Renal pelvis (tissue), 1 donor: ENCODE measurements at regions not wholly inside any gene's neighbourhood (a gene's known extent, or its start where the extent isn't known, plus 50 kb on each side); places are given as distances from the start of the nearest gene placed in this dataset.
"Not testable (repeated sequence)": the region's sequence is repeated elsewhere in the genome, so short reads cannot be mapped to it uniquely, and the experiment has no call there.

ENCODE experiments used
- DNase-seq: peaks from one replicate; pipeline ENCODE4 v3.0.0-alpha.2; 2013

DNA sequence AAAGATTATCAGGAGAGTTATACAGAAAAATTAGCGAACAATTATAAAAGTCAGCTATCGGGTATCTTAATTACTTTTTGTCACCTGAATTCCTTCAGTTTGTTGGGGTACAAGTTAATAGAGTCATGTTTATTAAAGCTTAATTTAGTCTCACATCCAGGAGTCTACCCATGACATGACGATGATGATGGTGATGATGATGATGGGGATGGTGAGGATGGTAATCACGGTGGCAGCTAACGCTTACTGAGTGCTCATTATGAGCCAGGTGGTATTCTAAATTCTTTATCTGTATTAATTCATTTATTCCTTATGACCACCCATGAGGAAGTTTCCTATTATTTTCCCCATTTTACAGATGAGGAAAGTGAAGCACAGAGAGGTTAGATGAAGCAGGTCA lies 208.6 kb upstream of the KIF2A start:
- no peak for DNase-seq

DNA sequence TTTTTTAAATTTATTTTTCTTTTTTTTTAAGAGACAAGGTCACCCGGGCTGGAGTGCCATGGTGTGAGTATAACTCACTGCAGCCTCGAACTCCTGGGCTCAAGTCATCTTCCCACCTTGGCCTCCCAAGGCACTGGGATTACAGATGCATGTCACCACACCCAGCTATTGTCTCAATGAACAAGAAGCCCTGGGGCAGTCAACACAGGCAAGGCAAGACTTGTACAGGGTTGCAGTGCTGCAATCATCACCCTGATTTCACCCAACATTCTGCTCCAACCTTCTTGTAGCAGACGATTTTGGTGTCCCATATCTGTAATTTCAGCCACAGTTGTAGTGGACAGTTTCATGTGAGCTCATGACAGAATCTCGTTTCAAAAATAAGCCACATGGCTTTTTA lies 205.8 kb upstream of the KIF2A start:
- DNase-seq, result no peak

DNA sequence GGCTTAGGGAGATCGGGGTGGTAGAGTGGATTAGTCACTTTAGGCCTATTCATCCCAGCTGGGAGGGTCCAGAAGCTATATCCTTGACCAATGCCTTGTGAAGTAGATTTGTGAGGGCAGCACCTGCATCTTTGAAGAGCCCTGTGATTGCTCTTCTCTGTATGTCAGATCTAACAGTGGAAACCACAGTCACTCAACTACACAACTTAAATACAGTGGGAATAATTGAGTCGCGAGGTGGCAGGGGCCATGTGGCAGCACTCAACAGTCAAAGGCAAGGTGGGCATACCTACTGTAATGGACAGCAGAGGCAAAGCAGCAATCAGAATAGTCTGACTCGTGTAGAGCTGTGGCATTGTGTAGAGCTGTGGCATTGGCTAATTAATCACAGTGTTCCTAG lies 202.1 kb upstream of the KIF2A start:
- DNase-seq, result not testable (repeated sequence)

DNA sequence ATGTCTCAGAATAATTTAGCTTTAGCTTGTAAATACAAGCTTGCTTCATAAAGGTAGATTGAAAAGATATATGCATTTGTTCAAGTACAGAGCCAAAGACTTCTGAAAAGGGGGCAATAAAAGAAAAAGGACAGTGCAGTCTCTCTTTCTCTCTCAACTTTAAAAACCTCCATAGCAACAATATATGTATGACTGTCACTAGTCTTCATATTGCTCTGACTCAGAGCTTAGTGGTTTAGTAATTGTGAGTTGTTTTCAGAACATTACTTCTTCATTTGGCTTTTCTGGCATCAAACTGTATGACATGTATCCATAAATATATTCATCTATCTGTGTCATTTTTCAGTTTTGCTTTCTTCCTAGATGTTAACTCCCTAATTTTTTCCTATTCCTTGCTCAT lies 194.6 kb upstream of the KIF2A start:
- no peak for DNase-seq

DNA sequence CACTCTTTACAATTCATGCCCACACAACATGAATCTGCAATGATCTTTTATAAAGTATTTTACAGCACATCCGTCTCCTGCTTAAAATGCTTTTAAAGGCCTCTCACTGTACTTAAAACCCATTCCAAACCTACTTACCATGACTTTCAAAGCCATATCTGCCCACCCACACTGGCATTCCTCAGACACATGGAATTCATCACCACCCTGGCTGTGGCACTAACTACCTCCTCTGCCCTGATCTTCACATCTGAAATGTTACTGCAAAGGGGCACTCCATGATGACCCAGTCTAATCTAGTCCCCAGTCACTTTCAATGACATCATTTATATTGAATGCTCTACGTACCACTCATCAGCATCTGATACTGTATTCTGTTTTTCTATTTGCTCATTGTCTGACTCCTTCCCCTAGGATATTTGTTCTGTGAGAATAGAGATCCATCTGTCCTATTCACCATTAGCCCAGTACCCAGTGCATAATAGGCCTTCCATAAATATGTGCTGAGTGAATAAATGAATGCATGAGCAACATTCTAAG lies 193.2 kb upstream of the KIF2A start:
- no peak for DNase-seq

DNA sequence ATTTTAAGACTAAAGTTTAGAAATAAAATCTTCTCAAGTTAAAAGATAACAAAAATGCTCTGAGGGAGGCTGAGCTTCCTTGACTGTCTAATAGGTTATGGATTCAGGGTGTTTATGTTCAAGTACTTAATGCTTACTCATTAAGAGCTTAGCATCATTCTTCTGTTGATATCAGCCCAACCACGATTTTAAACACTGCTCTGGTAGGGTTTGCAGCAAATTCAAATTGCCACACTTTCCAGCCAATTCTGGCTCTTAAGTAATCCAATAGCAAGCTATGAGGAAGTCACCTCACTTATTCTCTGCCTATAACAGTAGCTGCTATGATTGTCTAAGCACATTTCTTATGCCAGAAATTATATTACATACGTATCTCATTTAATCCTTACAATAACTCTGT lies 191.0 kb upstream of the KIF2A start:
- no peak for DNase-seq

DNA sequence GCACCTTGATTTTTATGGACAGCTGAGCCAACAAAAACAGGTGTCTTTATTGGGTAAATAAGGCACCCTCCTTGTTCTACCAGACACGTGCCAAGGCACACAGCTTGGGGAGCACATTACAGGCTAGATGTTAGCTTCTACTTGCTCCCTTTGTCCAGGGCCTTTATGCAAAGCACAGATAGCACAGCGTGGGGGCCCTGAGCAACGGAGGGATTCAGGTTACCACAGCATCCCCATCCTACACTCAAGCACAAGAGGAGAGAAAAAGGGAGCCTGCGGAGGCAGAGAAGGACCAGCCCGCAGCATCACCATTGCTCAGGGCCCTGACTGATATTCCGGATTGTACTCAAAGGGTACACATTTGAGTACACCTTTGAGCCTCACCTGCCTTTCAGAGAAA lies 181.7 kb upstream of the KIF2A start:
- no peak for DNase-seq

DNA sequence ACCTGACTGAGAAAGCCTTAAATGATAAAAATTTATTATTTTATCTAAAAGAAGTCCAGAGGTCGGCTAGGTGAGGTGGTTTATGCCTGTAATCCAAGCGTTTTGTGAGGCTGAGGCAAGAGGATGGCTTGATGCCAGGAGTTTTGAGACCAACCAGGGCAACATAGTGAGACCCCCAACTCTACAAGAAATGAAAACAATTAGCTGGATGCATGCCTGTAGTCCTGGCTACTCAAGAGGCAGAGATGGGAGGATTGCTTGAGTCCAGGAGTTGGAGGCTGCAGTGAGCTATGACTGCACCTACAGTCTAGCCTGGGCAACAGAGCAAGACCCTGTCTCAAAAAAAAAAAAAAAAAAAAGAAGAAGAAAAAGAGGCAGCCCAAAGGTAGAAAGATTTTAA lies 179.9 kb upstream of the KIF2A start:
- DNase-seq, result no peak

DNA sequence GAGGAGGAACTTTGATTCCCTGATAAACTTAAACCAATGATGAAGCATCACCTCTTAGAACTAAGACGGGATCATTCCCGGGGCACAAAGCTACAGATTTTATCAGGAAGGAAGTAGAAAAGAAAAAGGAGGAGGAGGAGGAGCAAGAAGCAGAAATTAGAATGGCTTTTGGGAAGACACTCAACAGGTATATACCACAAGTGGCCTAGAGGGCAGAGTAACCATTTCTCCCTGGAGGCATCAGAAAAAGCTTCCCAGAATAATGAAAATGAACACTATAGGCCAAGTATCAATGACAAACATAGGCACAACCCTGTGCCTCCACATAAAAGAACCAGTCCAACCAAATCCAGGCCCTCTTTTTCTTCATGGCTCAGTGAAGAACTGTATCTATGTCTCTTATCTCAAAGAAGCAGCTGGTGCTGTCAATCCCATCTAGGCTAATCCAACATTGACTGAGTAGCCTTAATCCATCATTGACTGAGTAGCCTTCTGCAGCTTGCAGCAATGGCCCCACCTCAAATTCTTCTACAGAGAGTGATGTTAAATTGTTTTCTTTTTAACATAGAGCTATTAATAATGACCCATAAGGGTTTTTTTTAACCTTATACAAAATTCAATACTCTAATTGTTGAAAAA lies 178.8 kb upstream of the KIF2A start:
- no peak for DNase-seq

DNA sequence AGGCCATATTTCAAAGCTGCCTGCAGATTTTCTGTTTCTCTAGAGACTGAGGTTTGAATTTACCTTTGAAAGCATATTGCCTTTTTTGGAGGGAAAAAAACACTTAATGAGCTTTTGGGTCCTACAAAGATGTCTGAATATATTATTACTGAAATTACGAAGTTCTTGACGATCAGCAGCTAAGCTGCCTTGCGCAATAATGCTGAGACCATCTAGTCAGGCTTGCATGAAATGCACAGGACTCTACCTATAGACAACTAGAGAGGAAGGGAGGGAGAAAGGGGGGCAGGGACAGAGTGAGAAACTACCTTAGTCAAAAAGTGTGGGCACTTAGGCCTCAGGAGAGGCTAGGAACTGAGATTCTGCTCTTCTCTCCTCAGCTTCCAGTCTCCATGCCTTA lies 175.9 kb upstream of the KIF2A start:
- no peak for DNase-seq

DNA sequence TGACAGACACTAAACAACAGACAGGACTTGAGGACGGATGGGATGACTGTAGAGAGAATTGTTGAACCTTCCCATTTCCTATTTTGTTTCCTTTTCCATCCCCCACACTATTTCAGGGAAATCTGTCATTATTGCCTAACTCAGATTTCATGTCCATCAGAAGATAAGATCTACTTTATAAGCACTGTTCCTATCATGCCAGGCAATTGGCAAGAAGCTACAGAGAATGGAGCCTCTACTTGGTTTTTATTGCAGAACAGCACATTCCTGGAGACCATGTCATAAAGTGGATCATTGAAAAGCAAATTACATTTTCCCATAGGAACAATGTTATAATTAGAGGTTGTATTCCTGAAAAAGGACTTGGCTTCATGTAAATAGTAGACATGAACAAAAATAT lies 173.7 kb upstream of the KIF2A start:
- DNase-seq, result no peak

DNA sequence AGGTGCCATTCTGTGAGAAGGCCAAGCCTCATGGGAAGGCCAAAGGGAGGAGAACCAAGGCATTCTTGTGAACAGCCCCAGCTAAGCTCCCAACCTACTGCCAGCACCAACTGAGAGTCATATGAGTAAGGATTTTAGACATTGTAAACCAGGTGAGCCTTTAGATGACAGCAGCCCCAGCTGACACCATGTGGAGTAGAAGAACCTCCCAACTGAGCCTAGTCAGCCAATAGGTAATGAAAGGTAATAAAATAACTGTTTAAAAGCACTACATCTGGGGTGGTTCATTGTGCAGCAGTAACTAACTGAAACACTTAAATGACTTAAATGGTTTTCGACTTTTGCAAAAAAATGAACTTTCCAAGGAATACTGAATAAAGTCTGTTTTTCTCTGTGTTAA lies 172.6 kb upstream of the KIF2A start:
- no peak for DNase-seq

DNA sequence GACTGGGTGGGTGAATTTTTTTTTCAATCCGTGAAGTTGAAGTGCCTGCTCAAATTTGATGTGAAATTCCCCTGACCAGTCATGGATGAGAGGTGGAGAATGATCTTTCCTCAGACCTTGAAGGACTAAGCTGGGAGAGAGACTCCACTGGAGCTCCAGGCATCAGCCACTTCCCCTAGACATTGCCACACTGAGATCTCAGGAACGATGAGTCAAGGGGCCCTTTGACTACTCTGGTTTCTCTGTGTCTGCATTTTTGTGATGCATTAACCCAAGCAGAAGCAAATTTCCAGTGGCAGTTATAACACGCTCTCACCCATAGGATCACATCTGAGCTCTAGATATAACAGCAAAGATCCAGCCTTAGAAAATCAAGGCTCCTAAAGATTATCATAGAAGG lies 171.2 kb upstream of the KIF2A start:
- no peak for DNase-seq

DNA sequence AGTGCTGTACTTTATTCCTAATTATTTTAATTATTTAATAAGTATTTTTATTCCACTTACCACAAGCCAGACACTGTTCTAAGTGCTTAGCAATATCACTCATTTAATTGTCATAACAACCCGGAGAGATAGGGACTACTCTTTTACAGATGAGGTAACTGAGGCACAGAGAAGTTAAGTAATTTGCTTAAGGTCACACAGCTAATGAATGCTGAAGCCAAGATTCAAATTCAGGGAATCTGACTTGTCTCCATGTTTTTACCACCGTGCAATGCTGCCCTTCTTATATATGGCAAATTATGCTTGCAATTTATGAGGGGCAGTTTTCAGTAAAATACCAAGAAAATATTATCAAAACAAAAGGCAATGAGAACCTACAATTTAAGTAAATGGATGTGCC lies 168.4 kb upstream of the KIF2A start:
- DNase-seq, result no peak

DNA sequence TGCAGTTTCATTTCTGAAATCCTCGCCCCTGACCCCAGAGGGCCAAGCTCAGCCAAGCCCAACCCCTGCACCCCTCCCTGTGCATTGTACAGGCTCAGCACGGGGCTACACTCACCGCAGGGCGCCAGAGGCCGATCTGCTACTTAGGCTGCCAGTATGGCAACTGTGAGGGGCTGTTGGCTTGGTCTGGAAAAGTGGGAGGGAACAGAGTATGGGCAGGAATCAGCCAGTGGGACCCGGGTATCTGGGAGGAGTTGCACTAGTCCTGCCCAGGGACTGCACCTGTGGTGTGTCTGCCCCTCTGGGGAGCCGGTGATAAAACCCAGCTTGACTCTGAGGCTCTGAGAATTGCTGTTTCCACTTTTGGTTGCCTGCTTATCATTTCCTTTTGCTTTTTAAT lies 167.4 kb upstream of the KIF2A start:
- DNase-seq, result no peak

DNA sequence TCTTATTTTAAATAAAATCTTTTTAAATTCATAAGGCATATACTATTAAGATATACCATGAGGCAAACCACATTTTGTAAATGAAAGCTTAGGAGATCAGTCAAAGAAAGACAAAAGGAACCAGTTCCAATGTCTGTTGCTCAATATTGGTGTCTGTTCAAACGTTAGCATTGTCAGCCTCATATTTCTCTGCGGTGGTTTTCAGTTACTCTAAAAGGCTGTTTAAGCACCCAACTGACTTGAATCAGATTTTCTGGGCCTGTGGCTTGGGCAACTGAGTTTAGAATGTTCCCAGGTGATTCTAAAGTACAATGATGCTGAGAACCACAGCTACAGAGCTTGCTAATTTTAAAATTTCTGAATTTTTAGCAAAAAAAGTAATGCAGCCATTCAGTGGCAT lies 166.3 kb upstream of the KIF2A start:
- DNase-seq, result no peak

DNA sequence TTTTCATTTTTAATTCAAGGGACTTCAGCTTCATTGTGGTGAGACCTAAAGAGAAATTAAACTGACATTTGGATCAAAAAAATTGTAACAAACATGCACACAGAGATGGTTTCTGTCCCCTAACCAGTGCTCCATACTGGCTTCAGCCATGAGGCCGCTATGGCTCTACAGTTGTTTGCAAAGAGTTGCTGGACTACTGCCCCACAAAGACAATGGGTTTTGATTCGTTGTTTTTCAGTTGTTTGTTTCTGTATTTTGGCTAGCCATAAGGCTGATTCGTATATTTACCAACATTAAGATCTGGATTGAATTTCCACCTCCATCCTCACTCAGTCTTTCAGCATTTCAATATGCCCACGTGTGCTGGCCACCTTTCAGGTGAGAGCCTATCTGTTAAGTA lies 163.7 kb upstream of the KIF2A start:
- DNase-seq, result no peak

DNA sequence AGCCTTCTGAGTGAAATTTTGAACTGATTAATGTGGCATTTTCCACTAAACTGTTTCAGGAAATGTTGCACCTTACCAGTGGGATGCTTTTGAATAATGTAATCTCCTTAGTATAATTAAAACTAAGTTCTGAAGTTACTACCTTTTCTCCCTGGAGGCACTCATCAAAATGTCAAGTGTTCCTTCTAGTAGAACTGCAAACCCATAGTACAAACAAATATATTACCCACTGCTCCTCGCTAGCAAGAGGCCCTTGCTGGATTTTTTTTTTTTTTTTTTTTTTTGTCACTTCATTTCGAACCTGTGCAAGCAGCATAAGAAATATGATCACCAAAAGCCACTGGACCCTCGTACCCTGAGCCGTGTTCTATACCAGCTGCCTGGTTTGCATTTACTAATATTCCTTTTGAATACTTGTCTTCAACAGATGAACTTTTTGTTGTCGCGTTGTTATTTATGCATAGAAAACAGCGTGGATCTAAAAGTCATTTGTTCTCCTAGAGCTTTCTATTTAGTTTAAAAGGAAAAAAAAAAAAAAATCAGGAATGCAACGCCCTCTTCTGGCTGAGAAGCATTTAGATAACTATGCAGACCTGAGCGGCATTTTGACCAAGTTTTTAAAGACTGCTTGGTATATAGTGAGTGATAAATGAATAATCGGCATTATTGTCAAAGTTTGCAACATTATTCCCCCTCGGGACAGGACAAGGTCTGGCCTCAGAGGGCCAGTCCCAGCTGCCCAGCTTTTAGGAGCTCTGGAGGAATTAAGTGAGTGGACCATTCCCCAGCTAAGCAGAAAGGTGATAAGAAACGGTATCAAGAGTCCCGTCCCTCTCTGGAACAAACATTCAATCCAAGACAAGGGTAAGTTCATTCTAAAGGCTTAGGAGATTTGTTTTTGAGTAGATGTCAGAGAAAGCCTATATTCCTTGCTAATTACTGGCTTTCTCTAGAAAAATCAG lies 162.5 kb upstream of the KIF2A start:
- DNase-seq, result peak; percentile 48

DNA sequence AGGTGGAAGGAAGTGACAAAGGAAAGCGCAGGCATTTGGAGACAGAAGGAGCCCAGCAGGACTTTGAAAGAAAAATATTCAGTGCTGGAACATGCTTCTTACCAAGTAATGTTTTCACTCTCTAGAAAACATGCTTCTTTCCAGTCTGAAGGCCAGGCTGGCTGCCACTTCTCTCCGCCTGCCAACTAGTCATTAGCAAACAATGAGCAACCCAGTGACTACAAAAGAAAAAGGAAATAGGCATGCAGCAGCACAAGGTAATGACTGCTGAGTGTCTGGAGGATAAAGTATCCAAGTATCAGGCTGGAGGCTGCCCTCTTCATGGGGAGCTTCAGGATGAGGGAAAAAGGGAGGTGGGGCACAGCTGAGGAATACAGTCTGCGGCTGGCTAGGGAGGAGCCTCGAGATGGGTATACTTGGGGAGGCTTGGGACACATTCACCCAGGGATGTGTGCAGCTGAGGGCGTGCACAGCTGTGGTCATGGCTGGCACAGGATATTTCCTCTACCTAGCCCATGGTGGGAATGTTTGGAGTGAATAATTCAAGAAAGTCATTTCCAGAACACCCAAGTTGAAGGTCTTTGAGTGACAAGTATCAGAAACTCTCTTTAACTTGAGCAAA lies 161.5 kb upstream of the KIF2A start:
- no peak for DNase-seq

DNA sequence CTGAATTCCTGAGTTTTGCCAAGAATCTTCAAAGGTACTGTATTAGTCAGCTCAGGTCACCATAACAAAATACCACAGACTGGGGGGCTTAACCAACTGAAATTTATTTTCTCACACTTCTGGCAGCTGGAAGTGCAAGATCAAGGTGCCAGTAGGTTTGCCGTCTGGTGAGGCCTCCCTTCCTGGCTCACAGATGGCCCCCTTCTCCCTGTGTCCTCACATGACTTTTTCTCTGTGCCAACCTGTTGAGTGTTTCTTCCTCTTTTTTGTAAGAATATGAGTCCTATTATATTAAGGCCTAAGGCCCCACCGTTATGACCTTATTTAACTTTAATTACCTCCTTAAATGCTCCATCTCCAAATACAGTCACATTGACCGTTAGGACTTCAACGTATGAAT lies 156.1 kb upstream of the KIF2A start:
- no peak for DNase-seq

DNA sequence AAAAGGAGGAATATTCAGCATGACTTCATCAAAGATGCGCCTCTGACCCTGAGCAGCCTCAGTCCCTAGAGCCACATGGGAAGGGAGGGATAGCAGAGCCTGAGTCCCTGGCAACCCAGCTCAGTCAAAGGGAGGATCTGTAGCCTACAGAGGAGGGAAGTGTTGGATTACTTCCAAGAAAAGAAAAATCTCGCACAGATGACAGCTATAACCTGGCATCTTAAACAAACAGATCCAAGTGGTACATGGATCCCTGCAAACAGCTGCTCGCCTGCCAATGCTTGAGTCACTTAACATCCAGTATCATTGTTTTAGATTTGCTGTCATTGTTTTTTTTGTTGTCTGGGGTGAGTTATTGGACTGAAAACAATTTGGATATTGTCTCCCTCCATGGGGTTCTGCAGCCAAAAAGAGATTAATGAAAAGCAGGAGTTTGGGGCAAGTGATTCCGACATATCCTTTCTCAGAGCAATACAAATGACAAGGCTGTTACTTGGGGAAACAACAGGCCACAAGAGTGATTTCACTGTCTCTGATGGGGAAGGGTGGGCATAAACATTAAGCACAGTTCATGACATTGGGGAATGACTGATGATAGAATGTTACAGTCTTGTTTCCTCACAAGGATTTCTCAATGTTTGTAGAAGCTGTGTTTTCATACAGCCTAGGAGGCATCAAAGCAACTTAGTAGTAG lies 153.5 kb upstream of the KIF2A start:
- DNase-seq, result no peak

DNA sequence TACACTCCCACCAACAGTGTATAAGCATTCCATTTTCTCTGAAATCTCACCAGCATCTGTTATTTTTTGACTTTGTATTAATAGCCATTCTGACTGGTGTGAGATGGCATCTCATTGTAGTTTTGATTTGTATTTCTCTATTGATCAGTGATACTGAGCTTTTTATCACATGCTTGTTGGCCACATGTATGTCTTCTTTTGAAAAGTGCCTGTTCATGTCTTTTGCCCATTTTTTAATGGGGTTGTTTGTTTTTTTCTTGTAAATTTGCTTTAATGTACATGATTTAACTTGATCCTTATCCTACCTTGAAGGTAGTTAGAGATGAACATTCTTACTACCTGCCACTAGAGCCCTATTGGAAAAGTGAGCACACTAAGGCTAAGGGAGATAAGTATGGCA lies 151.2 kb upstream of the KIF2A start:
- DNase-seq, result no peak
